NCI-H82 (cell line): ENCODE measurements at regions not wholly inside any gene's neighbourhood (a gene's known extent, or its start where the extent isn't known, plus 50 kb on each side); places are given as distances from the start of the nearest gene placed in this dataset.
"Not testable (repeated sequence)": the region's sequence is repeated elsewhere in the genome, so short reads cannot be mapped to it uniquely, and the experiment has no call there.

Experiments used
- DNase-seq: peaks from one replicate; lab custom pipeline; 2025; lab: John Stamatoyannopoulos, UW

DNA sequence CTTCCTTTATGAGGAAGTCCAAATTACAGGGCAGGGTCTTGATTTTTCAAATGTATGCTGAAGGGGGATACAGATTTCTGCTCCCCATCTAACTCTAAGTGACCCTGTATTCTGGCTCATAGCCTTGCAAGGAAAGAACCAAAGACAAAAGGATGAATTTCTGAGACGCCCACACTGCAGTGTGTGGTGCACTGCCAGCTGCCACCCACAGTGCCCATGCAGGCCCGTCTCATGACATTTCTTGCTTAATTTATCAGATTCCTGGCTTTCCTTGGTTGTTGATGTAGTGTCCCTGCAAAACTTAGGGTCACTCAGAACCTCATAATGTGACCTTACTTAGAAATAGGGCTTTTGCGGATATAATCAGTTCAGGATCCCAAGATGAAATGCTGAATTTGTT is 68.0 kb downstream of the CBLN4 start:
- DNase-seq = no peak

DNA sequence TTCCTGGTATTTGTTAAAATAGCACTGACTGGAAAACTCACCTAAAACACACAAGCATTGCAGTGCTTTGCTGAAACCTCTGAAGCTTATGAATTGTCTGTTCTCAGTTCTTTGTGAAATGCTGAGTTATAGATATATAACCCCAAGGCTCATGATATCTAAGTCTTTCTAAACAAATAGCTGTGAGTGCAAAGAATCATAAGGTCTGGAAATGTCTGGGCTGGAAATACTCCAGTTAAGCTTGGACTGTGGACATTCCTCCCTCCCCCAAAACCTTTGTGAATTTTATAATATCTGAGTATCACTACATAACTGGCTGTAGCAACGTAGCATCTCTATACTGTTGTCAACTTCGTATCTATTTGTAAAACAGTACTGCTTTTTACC is 69.1 kb downstream of the CBLN4 start:
- no peak for DNase-seq

DNA sequence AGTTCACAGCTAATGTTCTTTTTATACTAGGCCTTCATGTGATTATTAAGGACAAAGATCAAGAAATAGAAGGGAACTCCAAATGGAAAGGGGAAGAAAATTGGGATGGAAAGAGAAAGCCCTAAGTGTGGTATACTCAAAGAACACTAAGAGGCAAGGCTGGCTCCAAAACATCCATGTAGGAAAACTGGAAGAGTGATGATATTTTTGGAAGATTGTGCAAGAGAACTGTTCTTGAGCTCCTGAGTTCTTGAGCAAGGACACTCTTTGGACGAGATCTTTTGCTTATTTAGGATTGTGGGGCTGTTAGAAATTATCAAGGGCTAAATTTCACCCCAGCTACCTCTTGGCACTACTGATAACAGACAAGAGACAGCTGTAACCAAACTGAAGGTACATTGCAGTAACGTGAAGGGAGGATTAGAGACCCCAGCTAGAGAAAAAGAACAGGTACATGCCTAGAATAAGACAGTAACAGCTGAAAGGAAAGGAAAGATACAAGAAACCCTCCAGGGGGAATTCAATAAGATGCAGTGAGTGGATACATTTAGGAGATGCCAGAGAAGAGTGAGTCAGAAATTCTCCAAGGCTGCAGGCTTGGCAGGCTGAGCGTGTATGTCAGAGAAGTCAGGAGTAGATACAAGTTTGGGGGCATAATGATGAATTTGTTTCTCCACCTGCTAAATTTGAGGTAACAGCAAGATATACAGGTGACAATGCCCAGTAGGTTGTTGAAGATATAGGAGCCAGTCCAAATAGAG is 69.7 kb downstream of the CBLN4 start:
- no peak for DNase-seq

DNA sequence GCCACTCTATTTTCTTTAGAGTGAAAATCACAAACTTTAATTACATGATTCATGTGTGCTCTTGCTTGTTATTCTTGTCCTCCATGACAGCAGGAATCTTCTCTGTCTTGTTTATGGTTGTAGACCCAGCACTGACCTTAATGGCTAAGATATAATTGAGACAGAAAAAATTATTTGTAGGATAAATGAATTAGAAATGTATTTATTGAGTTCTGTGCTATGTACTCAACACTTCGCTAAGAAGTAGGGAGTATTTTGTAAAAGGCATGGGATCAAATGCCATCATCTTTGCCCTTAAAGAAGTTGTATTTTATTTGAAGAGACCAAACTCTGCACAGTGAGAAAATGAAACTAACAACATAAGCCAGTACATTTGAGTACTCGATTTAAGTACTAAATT is 71.2 kb downstream of the CBLN4 start:
- DNase-seq = no peak

DNA sequence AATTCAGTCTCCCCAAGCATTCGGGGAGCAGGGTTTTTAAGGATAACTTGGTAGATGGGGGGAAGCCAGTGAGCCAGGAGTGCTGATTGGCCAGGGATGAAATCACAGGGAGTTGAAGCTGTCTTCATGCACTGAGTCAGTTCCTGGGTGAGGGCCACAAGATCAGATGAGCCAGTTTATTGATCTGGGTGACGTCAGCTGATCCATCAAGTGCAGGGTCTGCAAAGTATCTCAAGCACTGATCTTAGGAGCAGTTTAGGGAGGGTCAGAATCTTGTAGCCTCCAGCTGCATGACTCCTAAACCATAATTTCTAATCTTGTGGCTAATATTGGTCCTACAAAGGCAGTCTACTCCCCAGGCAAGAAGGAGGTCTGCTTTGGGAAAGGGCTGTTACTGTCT is 74.4 kb downstream of the CBLN4 start:
- not testable (repeated sequence) for DNase-seq

DNA sequence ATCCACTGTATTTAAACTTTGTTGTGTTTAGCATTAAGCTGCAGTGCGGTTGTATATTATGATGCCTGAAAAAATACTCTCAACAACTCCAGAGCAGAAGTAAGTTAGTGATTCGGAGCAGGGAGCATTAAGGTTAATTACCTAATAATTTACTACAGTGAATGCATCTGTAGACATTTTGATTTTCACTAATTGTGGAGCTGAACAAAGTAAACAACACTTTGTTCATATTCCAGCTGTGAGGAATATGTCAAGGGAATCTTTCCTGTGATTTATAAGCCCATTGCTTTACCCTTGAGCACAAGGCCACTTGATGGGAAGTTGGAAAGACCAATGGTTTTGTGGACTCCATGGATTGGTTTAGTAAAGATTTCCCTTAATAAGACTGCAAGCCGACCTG is 77.1 kb downstream of the CBLN4 start:
- DNase-seq = no peak

DNA sequence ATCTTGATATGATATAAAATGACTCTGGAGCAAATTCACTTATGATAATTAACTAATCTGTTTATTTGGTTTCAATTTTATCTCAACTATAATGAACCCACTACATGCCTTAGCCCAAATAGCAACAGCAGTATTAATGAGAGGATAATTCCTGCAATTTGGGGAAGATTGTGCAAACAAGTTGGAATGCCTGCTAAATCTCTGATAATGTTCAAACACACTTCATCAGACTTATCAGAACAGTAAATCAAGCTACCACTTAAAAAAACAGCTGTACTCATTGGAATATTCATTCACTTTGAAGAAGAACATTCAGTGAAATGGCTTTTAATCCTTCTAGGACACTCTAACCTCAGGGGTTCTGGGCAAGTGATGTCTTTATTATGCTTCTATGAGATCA is 85.4 kb downstream of the CBLN4 start:
- DNase-seq = no peak

DNA sequence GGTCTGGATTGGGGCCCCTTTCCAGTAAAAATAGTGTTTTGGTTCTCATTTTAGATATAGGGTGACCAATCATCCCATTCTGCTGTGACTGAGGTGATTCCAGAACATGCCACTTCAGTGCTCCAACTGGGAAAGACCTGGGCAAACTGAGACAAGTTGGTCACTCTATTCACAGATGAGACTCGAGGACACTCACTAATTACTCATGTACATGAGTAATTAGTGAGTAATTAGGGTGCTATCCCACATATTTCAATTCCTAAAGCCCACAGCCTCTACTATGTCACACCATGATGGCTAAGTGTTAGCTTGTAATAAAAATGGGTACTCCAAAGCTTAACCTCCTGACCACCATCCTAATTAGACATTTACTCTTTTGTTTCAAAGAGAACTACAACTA is 86.0 kb downstream of the CBLN4 start:
- no peak for DNase-seq

DNA sequence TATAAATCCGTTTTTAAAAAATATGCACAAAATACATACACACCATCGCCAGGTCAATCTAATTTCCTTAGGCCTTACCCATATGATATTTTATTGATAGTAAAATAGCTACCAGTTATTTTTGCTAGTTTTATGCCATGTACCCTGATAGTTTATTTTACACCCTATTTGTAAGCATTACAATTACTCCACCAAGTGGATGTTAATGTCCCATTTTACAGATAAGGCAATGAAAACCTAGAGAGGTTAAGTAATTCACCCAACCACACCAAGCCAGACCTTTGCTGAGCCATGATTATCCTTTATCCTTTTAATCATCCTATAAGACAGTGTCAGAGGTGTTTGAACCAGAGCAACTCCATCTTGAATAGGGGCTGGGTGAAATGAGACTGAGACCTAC is 86.8 kb downstream of the CBLN4 start:
- DNase-seq = no peak

DNA sequence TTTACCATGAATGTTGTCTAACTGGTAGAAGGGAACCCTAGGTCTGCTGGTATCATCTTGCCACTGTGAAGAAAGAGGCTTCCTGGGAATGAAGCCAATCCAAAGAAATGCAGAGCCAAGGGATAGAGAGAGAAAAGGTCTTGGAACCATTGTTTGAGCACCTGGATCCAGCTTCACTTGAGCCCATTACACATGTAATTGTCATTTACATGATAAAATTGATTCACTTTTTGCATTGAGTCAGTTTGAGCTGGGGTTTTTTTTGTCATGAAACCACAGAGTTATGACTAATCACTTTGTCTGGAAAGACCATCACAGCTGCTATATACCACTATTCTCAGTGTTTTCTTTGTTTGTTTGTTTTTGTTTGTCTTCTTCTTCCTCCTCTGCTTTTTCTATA is 112.3 kb downstream of the CBLN4 start:
- DNase-seq = no peak

DNA sequence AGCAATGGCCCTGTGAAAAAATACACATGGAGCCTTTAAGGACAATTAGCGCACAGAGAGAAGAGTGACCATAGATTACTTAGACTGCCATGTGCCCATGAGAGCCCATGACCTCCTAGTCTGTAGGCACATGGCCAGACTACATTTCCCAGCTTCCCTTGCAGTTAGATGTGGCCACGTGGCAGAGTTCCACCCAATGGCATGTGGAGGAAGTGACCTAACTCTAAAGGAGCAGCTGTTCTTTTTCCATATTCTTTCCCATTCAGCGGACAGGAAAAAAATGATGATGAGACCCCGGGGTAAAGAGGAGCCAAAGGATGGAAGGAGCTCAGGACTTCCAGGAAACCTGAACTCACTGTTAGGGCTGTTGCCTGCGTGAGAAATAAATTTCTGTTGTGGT is 116.6 kb downstream of the CBLN4 start:
- peak; percentile 71 for DNase-seq

DNA sequence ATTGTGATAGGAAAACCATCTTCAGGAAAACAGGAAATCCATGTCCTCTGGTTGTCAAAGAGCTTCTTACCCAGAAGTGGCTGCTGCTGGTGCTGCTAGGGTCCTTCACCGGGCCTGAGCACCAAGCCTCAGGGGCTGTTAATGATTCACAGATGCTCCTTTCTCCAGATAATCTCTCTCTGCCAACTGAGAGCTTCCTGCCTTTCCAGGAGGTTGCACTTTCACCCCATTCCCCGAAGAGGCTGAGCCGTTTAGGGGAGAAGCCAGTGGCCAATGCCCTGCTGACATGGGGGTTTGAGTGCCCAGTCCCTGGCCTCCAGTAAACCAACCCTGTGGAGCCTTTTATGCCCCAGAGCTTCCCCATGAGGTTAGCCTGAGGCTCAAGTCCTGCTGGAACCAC is 122.4 kb downstream of the CBLN4 start:
- DNase-seq = peak; percentile 27

DNA sequence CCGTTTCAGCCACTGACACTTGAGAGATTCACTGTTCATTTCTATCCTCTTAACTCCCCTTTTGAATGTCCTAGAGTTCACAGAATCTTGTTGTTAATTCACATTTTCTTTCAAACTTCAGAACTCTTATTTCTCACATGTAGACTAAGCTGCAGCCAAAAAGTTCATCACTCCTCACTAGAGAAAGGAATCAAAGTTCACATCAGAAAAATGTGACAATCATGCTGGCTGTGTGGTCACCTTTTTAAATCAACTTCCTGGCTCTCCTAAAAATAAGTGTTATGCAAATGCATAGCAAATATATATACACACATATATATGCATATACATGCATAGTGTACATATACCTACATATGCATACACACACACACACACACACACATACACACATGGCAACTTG is 123.0 kb downstream of the CBLN4 start:
- no peak for DNase-seq

DNA sequence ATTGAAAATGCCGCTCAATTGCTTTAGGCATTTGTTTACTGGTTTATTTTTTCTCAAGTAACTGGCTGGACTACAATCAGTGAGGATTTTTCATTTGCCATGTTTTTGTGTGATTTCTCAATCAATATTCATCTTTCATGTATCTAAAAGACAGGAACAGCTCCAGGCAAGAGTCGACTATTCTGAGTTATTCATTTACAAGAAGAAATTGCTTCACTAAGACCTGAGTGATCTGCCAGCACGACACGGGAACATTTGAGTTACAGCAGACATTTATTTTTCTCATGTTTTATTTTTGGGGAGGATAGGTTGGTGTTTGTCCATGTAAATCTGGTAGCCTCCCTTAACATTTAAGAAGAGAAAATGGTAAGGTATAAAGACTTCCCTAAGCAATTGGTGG is 124.1 kb downstream of the CBLN4 start:
- DNase-seq = no peak

DNA sequence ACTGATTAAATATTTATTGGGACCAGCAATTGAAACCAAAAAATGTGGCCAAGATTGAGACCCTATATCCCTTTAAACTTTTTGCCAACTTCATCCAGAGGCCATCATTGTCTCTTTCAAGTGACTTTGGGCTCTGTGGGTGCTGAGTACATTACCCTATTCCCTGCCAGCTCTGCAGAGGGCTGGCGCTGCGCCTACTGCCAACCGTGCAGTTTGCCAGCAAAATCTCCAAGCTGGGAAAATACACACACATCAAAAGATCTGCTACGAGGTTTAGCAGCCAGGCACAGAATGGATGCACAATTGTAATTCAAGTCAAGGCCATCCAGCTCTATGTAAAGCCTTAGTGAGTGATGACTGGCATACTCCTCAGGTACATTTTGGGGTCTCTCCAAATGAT is 125.0 kb downstream of the CBLN4 start:
- no peak for DNase-seq

DNA sequence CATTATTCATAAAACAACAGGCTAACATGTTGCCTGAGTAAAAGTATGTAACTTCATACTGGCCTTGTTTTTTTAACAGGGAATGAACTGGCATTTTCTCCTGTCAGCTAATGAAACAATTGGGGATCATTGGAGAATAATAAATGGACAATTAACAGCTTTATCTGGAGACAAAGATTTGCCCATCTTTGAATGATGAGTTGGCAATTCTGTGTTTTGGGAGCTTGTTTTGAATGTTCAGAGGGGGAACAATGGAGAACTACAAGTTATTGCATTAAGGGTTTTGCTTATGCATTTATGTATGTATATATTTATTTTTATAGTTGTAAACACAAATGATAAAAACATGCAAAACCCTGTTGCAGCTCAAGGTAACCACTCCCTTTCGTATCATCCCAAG is 150.3 kb downstream of the CBLN4 start:
- DNase-seq = no peak

DNA sequence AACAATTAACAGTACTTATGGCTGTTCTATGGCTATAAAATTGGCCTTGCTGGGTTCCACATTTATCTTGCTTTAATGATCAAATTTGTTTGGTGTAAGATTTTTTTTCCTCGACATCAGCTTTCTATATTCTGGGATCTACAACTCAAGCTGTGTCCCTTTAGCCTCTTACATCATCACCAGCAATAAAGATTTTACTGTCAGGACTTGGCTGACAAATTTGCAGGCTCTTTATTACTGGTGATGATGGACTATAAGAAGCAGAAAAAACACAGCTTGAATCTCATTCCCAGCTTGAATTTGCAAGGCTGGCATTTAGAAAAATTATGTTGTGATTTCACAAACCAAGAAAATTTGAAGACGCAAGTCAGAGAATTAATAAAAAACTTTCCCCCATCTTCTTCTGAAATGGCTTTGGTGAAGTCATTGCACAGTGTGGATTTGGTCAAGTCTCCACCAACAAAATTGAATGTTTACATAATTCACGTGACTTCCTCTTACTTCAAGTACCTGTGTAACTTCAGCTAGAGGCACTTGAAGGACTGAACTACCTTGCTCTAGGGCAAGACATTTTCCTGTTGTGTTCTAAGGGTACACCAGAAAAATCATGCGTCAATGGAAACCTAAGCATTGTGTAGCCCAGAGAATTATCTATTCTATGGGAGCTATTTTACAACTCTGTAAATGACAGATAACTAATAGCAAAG is 175.0 kb downstream of the CBLN4 start:
- no peak for DNase-seq

DNA sequence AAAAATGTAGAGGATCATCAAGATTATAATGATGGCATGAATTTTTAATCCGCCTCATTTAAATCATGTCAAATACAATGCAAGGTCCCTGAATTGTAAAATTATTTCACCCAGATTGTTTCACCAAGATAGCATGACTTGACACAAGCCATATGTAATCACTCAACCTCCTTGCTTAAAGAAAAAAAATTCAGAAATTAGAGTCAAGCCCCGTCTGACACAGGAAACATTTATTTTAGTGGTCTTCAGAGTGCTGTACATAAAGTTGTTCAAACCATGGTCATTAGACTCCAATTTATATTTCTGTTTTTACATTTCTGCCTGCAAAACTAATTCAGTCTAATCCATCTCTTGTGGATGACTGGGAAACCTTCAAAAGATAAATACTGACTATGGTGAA is 200.2 kb downstream of the CBLN4 start:
- DNase-seq = no peak

DNA sequence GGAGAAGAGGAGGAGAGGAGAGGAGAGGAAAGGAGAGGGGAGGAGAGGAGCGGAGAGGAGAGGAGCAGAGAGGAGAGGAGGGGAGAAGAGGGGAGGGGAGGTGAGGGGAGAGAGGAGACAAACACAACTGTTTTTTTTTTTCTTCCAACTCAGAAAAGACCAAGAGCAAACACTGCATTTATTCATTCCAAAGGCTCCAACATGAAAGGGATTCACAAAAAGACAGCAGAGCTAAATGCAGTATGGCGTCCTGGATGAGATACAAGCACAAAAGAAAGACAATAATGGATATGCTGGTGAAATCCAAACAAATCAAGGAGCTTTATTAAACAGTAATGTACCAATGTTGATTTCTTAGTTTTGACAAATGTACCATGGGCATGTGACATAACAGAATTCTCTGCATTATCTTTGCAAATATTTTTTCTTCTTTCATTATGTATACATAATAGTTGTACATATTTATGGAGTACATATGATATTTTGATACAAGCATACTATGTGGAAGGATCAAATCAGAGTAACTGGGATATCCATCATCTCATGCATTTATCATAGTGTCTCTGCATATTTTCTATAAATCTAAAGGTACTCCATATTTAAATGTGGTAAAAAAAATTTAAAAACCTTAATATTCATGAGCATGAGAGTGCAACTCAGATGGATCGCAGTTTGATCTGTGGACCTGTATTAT is 204.6 kb downstream of the CBLN4 start:
- DNase-seq = no peak

DNA sequence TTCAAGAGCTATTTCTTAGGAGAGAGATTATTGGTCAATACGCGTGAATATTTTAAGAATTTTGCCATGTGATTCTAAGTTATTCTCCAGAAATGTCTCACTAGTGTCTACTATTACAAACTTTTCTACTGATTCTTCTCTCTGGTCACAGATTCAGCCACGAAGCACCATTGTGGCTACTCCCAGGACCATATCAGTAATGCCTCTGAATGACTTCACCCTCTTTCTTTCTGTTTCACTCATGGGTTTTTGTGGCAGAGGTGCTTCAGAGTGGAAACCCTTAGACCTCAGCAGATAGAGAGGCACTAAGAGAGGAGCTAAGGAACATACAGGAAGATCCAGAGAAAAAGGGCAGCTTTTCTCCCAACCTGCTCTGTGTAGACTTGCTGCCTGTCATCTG is 211.3 kb downstream of the CBLN4 start:
- DNase-seq = no peak

DNA sequence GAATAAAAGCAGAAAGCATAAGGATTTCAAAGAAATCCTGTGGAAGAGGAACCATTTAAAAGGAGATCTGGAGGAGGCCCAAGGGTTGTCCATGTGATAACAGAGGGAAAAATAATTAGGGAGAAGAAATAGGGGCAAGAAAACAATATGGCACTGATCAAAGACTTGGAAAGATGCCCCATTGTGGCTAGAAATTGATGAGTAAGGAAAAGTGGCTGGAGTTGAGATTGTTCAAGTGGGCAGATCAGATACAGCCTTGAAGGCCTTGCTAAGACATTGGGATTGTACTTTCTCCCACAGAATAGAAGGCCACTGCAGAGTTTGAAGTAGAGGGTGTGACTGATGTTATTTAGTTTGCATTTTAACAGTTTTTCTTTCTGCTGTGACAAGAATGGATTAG is 213.3 kb downstream of the CBLN4 start:
- no peak for DNase-seq

DNA sequence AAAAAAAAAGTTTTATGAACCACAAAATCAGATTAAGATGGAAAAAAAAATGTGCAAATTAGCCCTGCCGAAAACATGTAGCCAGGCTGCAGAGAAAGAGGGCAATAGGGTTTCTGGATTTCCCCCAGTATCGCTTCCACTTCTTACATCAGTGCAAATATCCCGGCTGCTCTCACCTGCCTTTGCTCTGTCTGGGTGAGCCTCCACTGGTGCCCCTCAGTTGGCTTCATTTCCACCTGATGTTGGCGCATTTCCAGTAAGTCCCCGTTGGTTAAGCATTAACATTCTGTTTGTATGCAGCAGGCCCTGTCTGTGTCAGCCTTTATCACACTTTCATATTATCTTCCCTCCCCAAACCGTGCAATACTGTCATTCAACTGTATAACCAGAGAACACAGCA is 215.1 kb downstream of the CBLN4 start:
- DNase-seq = no peak

DNA sequence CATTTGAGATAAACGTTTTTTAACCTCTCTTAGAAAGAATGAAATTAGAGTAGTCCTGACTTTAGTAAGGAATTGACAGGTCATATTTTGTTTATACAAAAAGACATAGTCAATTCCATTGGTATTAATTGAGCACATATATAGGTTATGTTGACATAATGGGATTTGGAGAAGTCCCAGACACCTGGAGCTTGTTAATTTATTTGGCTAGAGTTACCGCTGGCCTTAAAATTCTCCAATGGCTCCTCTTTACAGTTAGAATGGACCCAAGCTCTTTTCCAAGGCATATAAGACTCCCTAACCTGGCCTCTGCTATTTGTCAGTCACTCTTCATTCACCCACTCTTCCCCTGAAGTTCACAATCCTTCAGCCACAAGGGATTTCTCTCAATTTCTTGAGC is 221.3 kb downstream of the CBLN4 start:
- no peak for DNase-seq
